ENCODE measurements at regions not wholly inside any gene's neighbourhood (a gene's known extent, or its start where the extent isn't known, plus 50 kb on each side); places are given as distances from the start of the nearest gene placed in this dataset.

- Histone ChIP-seq H3K4ac (ENCODE audit: low read depth, low read length) (no peak overlapping the region), H3K27me3 (ENCODE audit: control insufficient read depth, insufficient read depth, low read length) (no peaks in the 10 kb centered on the region), H4K5ac (ENCODE audit: low read depth, low read length) (no peak overlapping the region), H3K4me1 (ENCODE audit: control insufficient read depth, insufficient read depth, low read length) (no peaks in the 10 kb centered on the region), H2AK5ac (ENCODE audit: low read depth, low read length) (no peak overlapping the region), H2AFZ (replicated peaks; ENCODE audit: low read length, poor library complexity) (no peak overlapping the region), H3K9me1 (ENCODE audit: insufficient read depth, low read length) (no peaks in the 10 kb centered on the region), H4K20me1 (ENCODE audit: insufficient read depth, low read length) (no peaks in the 10 kb centered on the region), H2BK15ac (ENCODE audit: low read depth, low read length) (no peak overlapping the region), H3K9me3 (ENCODE audit: control insufficient read depth, insufficient read depth, low read length) (peaks cover 17% of the 10 kb centered on the region), H4K8ac (ENCODE audit: low read depth in 2 of 2, low read length in 2 of 2) (no peak overlapping the region), H3K23ac (ENCODE audit: low read depth, low read length) (no peak overlapping the region), H3K79me1 (ENCODE audit: low read depth in 1 of 2, low read length in 2 of 2) (no peaks in the 10 kb centered on the region), H3K4me2 (ENCODE audit: low read depth, low read length) (no peak overlapping the region), H3K9ac (ENCODE audit: low read depth, low read length) (no peak overlapping the region), H3K56ac (ENCODE audit: extremely low read depth, insufficient read depth, low read length) (no peak overlapping the region), H2BK20ac (ENCODE audit: low read depth, low read length) (no peak overlapping the region), H2AK9ac (replicated peaks; ENCODE audit: low read depth, low read length, poor library complexity) (no peak overlapping the region), H4K91ac (ENCODE audit: insufficient read depth, low read depth, low read length) (no peak overlapping the region), H2BK120ac (ENCODE audit: low read depth, low read length) (no peak overlapping the region), H3K14ac (replicated peaks; ENCODE audit: low read depth, low read length) (no peak overlapping the region), H3K36me3 (ENCODE audit: control insufficient read depth, insufficient read depth, low read length) (no peaks in the 10 kb centered on the region), H2BK5ac (ENCODE audit: low read depth, low read length, poor library complexity, severe bottlenecking) (no peak overlapping the region), H3K4me3 (ENCODE audit: insufficient read depth, low read depth, low read length) (no peak overlapping the region), H3K27ac (ENCODE audit: insufficient read depth, low read length) (no peak overlapping the region), H3K18ac (ENCODE audit: low read depth, low read length) (no peak overlapping the region)
- ATAC-seq (ENCODE audit: low read depth): no peak
- in situ Hi-C loops (cut with MboI; ENCODE audit: low sequenced_read_pairs): no loop called here
- BruUV-seq (replicated peaks): no TSS peak
- dilution Hi-C loops (cut with HindIII; ENCODE audit: low sequenced_read_pairs, unreplicated experiment): no loop called here
- CTCF ChIA-PET: no interaction called here
- intact Hi-C loops (cut with micrococcal nuclease): no loop called here
- POLR2A ChIA-PET (ENCODE audit: unreplicated experiment): no interaction called here
- TF ChIP-seq CHD1 (IDR thresholded peaks at IDR 0.05; ENCODE audit: low read depth, low read length) (no peak), MXI1 (IDR thresholded peaks at IDR 0.05; ENCODE audit: borderline replicate concordance, low read depth, low read length) (no peak), CTCF (conservative IDR thresholded peaks at IDR 0.05; ENCODE audit: low read depth, low read length) (no peak), NFE2L2 (IDR thresholded peaks at IDR 0.05; ENCODE audit: low read depth, low read length) (no peak), RCOR1 (IDR thresholded peaks at IDR 0.05; ENCODE audit: insufficient replicate concordance, low read length) (no peak), ELK1 (IDR thresholded peaks at IDR 0.05; ENCODE audit: borderline replicate concordance, low read depth, low read length) (no peak), RFX5 (IDR thresholded peaks at IDR 0.05; ENCODE audit: low read depth, low read length) (no peak), BHLHE40 (IDR thresholded peaks at IDR 0.05; ENCODE audit: low read depth, low read length) (no peak), SMC3 (IDR thresholded peaks at IDR 0.05; ENCODE audit: low read depth, low read length) (no peak), MAZ (IDR thresholded peaks at IDR 0.05; ENCODE audit: borderline replicate concordance, low read depth, low read length) (no peak), RAD21 (IDR thresholded peaks at IDR 0.05; ENCODE audit: low read length) (no peak), POLR2A (IDR thresholded peaks at IDR 0.05; ENCODE audit: low read depth, low read length) (no peak)
- no peak for DNase-seq
- WGBS, 2 experiments (ENCODE audit: extremely low coverage in 2 of 2, insufficient read length in 1 of 2): no CpG with 5 or more reads among the region's 2 CpGs
Measured at GRCh38 chr17:54257440-54257839, 434.7 kb downstream of the KIF2B start.

Data from IMR-90 (cell line).